VCaP (cell line): ENCODE measurements at regions not wholly inside any gene's neighbourhood (a gene's known extent, or its start where the extent isn't known, plus 50 kb on each side); places are given as distances from the start of the nearest gene placed in this dataset.

Experiments used
- H3K27ac ChIP-seq: fragments of 450-650 bp; 2 replicates; pipeline ENCODE4 v1.5.1; 2017
- CTCF ChIP-seq: fragments of 450-650 bp; conservative IDR thresholded peaks from 2 replicates; pipeline ENCODE4 v1.5.1; 2017; ENCODE audit warnings: mild to moderate bottlenecking, moderate library complexity

GRCh38 chr1:59128784-59129227, 168.1 kb upstream of the FGGY start:
- no peak overlapping the region for H3K27ac ChIP-seq
- no peak for TF ChIP-seq CTCF

- TF ChIP-seq CTCF: no peak
- peak overlapping the region; percentile 7 for H3K27ac ChIP-seq
Measured at GRCh38 chr1:59132295-59132694, 164.6 kb upstream of the FGGY start.

GRCh38 chr1:59133997-59134396, 162.9 kb upstream of the FGGY start:
- TF ChIP-seq CTCF: no peak

GRCh38 chr1:59135761-59136255, 161.1 kb upstream of the FGGY start:
- no peak overlapping the region for H3K27ac ChIP-seq
- no peak for TF ChIP-seq CTCF

More at GRCh38 chr1:59133997-59134396, 162.9 kb upstream of the FGGY start:
- no peak overlapping the region for H3K27ac ChIP-seq

GRCh38 chr1:59136541-59137275, 160.2 kb upstream of the FGGY start:
- no peak for TF ChIP-seq CTCF
- no peak overlapping the region for H3K27ac ChIP-seq

- H3K27ac ChIP-seq: no peak overlapping the region
Measured at GRCh38 chr1:59137276-59137615, 159.6 kb upstream of the FGGY start.

GRCh38 chr1:59137968-59138367, 158.9 kb upstream of the FGGY start:
- no peak for TF ChIP-seq CTCF
- no peak overlapping the region for H3K27ac ChIP-seq

More at GRCh38 chr1:59137276-59137615, 159.6 kb upstream of the FGGY start:
- TF ChIP-seq CTCF: no peak
